ENCODE measurements at regions not wholly inside any gene's neighbourhood (a gene's known extent, or its start where the extent isn't known, plus 50 kb on each side); places are given as distances from the start of the nearest gene placed in this dataset.

- peak; percentile 63 for DNase-seq (ENCODE audit: low spot score)
Observed at GRCh38 chr6:166106076-166106686, 61.5 kb downstream of the TBXT start.

GRCh38 chr6:166105341-166106075 lies 62.1 kb downstream of the TBXT start:
- no peak for DNase-seq (ENCODE audit: low spot score)

- DNase-seq (ENCODE audit: low spot score), result no peak
Observed at GRCh38 chr6:166104872-166105271, 62.8 kb downstream of the TBXT start.

GRCh38 chr6:166104107-166104506 lies 63.5 kb downstream of the TBXT start:
- peak; percentile 42 for DNase-seq (ENCODE audit: low spot score)

GRCh38 chr6:166101819-166102419 lies 65.7 kb downstream of the TBXT start:
- DNase-seq (ENCODE audit: low spot score), result no peak

GRCh38 chr6:166097914-166098522 lies 69.6 kb downstream of the TBXT start:
- DNase-seq (ENCODE audit: low spot score), result peak; percentile 72

- no peak for DNase-seq (ENCODE audit: low spot score)
Observed at GRCh38 chr6:166087852-166088251, 79.8 kb downstream of the TBXT start.

GRCh38 chr6:166087246-166087645 lies 80.4 kb downstream of the TBXT start:
- DNase-seq (ENCODE audit: low spot score), result no peak

- DNase-seq (ENCODE audit: low spot score), result no peak
Observed at GRCh38 chr6:166085500-166085899, 82.2 kb downstream of the TBXT start.

- DNase-seq (ENCODE audit: low spot score), result no peak
Observed at GRCh38 chr6:166084951-166085350, 82.7 kb downstream of the TBXT start.

- no peak for DNase-seq (ENCODE audit: low spot score)
Observed at GRCh38 chr6:166079841-166080240, 87.8 kb downstream of the TBXT start.

- peak; percentile 87 for DNase-seq (ENCODE audit: low spot score)
Observed at GRCh38 chr6:166078294-166078693, 89.4 kb downstream of the TBXT start.

- DNase-seq (ENCODE audit: low spot score), result no peak
Observed at GRCh38 chr6:166076625-166077024, 91.0 kb downstream of the TBXT start.

- DNase-seq (ENCODE audit: low spot score), result no peak
Observed at GRCh38 chr6:166075925-166076324, 91.7 kb downstream of the TBXT start.

- DNase-seq (ENCODE audit: low spot score), result no peak
Observed at GRCh38 chr6:166075186-166075585, 92.5 kb downstream of the TBXT start.

- DNase-seq (ENCODE audit: low spot score), result no peak
Observed at GRCh38 chr6:166073082-166073481, 94.6 kb downstream of the TBXT start.

- DNase-seq (ENCODE audit: low spot score), result no peak
Observed at GRCh38 chr6:166068768-166069167, 98.9 kb downstream of the TBXT start.

GRCh38 chr6:166058064-166058739 lies 109.4 kb downstream of the TBXT start:
- peak; percentile 6 for DNase-seq (ENCODE audit: low spot score)

GRCh38 chr6:166057431-166057830 lies 110.2 kb downstream of the TBXT start:
- no peak for DNase-seq (ENCODE audit: low spot score)

- DNase-seq (ENCODE audit: low spot score), result peak; percentile 10
Observed at GRCh38 chr6:166056637-166057036, 111.0 kb downstream of the TBXT start.

GRCh38 chr6:166055801-166056200 lies 111.8 kb downstream of the TBXT start:
- DNase-seq (ENCODE audit: low spot score), result no peak

- DNase-seq (ENCODE audit: low spot score), result no peak
Observed at GRCh38 chr6:166052837-166053236, 114.8 kb downstream of the TBXT start.

Measured in AG08395 (cell line).